Stimulated activated CD4-positive, alpha-beta T cell treated with anti-CD3 and anti-CD28 coated beads, Interleukin-1b, Interleukin-23, amount 100 ng/mL, for 4 hours (primary cell): ENCODE measurements at regions not wholly inside any gene's neighbourhood (a gene's known extent, or its start where the extent isn't known, plus 50 kb on each side); places are given as distances from the start of the nearest gene placed in this dataset.
"Not testable (repeated sequence)": the region's sequence is repeated elsewhere in the genome, so short reads cannot be mapped to it uniquely, and the experiment has no call there.

Experiments used
- DNase-seq, 2 donors: peaks; one replicate each; pipeline ENCODE4 v3.0.0-alpha.2; 2020; ENCODE audit warnings: low read depth in 2 of 2

DNA sequence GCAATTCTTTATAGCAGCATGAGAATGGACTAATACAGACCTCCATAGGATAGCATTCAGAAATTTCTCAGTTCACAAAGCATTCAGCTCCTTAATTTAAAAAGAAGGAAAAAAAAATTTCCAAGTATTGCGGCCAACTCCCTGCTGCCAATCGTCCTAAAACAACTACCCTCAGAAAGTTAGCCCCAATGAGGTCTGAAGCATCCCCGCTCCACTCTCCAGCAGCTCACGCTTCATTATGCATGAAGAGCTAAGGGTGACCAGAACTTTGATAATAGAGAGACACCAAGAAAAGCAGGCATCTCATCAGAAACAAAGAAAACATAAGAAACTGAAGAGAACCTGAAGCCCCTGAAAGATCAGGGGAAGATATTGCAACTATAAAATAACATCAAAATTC lies 172.8 kb upstream of the NUDT4 start:
- no peak for DNase-seq

DNA sequence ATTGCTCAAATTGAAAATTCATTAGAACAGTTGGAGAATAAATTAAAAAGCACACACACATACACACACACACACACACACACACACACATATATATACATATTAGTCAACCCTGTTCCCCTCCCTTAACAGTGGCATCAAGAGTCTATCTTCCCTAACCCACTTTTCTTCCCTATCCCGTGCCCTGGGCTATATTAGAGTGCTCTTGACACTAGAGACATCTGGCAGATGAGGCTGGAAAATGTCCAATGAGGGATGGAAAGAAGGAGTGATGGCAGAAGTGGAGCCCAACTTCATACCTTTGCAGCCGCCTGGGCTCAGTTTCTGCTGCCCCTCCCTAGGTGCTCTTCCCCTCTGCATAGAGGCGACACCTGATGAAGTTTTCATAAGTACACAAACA lies 172.4 kb upstream of the NUDT4 start:
- DNase-seq = no peak

DNA sequence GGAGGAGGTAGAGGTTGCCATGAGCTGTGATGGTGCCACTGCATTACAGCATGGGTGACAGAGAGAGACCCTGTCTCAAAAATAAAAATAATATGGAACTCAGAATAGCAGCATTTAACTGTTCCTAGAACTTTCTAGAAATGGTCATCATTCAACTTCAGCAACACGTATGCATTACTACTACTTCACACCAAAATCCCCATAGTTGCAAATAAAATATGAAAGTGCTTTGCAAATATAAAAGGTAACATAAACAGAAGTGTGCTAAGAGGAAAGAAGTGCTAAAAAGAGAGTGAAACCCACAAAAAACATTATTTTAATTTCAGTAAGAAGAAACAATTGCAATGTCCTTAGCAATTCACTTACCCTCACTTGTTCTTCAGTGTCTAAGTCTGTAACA lies 169.7 kb upstream of the NUDT4 start:
- DNase-seq = no peak

DNA sequence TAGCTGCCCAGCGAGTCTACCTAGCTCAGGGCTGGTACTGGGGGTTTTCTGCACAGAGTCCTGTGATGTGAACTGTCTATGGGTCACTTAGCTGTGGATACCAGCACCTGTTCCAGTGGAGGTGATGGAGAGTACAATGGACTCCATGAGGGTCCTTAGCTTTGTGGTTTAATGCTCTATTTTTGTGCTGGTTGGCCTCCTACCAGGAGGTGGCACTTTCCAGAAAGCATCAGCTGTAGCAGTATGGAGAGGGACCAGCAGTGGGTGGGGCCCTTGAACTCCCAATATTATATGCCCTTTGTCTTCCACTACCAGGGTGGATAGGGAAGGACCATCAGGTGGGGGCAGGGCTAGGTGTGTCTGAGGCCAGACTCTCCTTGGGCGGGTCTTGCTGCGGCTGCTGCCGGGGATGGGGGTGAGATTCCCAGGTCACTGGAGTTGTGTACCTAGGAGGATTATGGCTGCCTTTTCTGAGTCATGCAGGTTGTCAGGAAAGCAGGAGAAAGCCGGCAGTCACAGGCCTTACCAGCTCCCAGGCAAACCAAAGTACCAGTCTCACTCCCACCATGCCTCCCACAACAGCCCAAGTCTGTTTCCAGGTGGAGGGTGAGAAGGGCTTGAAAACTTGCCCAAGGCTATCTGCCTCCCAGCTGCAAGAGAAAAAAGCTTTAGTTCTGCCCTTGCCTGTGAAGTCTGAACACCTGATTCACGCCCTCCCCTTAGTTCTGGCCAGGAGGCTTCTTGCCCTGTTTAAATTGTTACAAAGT lies 163.0 kb upstream of the NUDT4 start:
- no peak for DNase-seq

DNA sequence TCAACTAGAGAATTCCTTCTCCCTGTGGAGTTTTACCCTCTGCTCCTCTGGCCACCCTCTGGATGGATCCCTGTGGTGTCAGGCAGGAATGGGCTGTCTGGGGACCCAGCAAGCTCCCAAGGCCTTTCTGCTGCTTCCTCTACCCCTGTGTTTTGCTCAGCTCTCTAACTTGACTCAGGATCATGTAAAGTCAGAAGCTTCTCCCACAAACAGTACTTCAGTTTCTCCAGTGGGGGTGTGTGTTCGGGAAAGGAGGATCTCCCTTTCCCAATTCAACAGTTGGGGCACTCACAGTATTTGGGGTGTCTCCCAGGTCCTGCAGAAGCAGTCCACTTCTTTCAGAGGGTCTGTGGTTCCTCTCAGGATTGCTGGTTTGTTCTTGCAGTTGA lies 162.4 kb upstream of the NUDT4 start:
- no peak for DNase-seq

DNA sequence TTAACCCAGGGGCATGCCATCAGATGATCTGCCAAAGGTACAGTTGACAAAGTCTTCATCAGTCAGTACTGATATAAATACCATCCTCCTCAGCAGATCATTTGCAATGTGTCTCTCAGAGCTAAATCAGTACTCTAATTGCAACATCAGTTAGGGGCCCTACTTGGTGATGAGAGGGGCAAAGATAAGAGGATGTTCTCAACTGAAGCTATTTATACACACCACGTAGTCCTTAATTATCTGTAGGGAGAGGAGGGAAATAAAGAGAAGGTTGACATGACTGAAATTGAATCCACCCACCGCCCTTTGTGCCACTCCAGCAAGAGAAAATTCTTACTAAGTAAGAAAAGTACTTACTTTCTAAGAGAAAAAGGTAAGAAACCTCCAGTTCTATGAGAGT lies 157.8 kb upstream of the NUDT4 start:
- no peak for DNase-seq

DNA sequence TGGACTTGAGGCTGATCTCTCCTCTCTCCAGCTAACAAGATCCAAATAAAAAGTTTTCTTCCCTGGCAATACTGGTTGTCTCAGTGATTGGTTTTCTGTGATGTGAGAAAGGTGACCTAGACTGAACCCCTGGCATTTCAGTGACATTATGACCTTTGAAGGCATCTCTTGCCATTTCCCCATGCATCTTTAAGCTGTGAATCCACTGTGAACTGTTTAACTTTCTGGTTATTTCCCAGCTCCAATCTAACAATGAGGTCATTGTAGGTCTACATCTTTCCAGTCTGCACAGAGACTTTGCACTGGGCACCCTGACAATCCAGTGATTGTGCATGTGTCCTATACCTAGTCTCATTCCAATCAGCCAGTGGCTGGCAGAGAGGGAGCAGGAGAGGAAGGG lies 155.9 kb upstream of the NUDT4 start:
- no peak for DNase-seq

DNA sequence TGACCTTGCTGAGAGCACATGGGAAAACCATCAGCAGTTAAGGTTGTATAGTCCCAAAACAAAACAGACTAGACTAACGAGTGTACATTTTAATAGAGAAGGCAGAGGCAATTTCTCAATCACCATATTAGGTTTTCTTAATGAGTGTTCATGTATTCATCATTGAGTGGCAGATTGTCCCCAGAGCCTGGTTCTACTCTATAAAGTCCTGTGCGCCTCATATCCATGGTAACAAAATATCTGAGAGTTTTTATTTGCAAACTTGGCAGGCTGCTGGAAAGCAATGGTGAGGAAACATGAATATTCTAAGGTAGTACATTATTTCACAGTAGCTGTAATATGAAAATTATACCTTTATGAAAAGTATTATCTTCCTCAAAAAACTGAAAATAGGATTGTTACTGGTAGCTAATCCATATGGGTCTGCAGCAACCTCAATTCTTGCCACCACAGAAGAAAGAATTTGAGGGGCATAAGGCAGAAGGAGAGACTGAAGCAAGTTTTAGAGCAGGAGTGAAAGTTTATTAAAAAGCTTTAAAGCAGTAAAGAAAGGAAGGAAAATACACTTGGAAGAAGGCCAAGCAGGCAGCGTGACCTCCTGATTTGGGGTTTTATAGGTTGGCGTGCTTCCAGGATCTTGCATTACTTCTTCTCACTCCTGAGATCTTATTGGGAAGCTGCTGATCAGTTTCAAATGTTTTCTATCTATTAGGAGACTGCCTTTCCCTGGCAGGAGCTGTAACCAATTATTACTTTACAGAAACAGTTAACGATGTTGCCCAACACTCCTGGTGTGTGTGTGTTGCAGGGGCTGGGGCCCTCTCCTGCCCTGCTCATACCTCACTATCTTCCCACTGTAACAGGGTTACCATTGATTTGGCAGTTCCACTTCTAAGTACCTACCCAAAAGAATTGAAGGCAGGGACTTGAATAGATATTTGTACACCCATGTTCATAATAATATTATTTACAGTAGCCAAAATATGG lies 154.0 kb upstream of the NUDT4 start:
- no peak for DNase-seq

DNA sequence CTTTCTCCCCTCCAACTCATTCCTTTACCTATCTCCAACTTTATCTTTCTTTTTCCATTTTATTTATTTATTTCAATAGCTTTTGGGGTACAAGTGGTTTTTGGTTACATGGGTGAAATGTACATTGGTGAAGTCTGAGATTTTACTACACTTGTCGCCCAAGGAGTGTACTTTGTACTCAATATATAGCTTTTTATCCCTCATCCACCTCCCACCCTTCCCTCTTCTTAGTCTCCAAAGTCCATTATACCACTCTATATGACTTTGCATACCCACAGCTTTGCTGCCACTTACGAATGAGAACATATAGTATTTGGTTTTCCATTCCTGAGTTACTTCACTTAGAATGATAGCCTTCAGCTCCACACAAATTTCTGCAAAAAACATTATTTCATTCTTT lies 152.6 kb upstream of the NUDT4 start:
- DNase-seq = no peak

DNA sequence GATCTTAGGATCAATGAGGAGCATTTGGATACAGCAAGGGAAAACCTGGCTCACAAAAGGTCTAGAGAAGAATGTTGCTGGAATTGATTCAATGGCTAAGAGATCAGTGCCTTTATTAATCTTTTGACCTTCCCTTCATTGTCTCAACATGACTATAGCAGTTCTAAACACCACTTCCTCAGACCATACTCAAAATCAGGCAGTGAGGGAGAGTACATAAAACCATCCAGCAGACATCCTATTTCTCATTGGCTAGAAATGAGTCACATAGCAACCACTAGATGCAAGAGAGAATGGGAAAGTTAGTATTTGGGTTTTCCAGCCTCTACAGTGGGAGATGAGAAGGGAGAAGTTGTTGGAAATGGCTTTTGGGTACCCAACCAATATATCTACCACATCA lies 151.4 kb upstream of the NUDT4 start:
- DNase-seq = no peak

DNA sequence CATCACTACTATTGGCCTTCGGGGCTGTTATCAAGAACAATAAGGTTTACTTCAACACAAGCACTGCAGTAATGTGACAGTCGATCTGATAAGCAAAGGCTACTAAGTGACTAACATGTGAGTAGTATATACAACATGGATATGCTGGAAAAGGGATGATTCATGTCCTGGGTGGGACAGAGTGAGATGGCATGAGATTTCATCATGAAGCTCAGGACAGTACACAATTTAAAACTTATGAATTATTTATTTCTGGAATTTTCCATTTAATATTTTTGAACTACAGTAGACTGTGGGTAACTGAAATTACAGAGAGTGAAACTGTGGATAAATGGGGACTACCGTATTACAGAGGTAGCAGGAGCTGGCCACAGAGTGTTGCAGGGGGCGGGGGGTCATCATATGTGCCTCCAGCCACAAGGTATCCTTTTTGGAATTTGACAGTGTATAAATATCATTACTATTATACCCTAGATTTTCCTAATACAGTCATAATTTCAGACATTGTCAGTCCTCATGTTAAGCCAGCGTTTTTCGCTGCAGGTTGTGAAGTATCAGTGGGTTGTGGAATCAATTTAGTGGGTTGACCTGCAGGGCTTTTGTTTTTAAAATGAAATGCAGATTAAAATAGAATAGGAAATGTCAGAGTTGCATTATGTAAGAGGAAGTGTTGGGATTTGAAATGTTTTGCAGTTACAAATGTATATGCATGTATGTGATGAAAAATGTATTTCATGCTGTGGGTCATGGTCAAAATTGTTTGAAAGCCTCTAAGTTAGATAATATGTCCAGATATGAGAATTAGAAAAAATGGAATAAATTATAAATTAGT lies 148.0 kb upstream of the NUDT4 start:
- no peak for DNase-seq

DNA sequence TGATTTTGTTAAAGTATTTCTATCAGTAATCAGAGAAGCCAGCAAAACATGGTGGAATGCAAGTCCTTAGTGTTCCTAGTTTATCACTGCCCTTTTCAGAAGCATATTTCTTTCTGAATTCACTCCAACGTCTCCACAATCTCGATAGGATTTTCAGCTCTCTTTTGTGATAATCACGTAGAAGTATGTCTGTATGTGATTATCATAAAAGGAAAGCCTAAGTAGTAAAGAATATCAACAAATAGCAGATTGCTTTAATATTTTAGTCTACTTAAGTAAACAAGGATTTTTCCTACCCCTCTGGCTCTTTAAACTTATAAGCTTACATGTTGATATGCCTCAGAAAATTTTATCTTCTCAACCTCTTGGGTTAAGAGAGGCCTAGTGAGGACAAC lies 147.4 kb upstream of the NUDT4 start:
- no peak for DNase-seq

DNA sequence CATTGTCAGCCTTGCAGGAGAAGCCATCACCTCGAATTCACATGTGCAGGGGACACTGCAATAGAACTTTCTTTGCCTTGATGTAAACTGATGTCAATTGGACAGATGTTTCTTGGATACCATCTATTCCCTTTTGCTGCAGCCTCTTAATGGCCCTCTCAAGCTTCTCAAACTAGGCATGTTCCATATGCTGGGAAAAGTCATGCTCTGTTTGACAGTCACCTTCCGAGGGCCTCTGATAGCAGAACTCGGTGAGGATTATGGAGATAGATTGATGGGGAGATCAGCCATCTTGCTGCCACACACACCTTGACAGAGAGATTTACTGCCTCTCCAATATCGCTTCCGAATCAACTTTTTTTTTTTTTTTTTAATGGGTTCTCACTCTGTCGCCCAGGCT lies 145.8 kb upstream of the NUDT4 start:
- DNase-seq = no peak

DNA sequence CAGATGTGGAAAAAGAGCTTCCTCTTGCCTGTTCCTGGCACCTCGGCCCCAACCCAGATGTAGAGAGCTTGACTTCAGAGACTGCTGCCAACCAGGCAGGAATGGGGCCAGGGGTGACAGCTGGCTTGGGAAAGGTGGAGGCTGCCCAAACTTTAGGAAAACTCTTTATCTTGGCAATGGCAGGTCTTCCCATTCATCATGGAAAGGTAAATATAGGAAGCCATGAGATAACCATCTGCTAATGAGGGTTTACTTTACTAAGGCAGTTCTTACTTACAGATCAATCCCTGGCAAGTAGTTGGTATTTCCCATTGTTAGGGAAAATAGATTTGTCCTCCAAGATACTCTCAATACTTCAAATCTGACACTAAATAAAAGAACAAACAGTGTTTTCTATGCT lies 143.1 kb upstream of the NUDT4 start:
- DNase-seq = no peak

DNA sequence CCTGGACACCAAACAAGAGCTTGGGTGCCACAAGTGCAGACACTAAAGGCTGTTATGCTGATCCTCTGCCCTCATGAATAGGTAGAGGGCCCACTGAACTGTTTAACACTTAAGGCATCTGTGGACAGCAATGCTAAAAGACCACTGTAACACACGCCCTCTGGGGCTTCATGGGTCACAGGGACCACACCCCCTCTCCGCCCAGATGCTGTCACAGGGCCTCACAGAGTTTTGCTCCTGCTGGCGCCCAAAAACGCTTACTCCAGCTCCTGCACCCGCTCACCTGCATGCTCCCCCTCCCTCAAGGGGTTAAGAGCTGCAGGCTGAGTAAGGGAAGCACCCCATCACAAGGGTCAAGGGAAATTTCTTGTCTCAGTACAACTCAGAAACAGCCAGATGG lies 141.8 kb upstream of the NUDT4 start:
- no peak for DNase-seq

DNA sequence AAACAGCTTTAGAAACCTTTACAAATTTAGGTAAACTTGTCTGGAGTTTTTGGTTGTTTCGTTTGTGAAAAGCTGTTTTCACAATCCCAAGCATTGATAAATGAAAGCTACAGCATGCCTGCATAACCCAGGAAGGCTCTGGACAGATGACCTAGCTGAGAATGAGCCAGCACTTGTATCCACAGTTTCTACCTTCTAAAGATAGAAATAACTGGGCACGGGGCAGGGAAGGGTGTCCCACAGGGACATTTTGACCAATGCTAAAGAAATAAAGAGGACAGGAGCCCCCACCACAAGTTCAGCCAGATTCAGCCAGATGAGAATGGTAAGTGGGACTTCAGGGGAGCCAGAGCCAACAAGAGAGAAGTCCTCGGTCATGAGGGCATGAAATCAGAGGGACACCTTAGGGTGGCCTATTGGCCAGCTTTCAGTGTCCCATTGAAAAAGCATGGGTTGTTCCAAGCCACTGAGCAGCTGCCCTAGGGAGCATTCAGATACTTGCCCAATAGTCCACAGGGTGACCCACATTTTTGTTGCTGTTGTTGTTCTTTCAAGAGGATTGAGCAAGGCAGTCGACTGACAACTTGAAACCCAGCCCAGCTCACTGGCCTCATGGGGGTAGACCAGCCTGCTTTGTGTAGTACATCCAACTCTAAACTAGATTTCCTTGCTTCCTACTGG lies 140.3 kb upstream of the NUDT4 start:
- no peak for DNase-seq

DNA sequence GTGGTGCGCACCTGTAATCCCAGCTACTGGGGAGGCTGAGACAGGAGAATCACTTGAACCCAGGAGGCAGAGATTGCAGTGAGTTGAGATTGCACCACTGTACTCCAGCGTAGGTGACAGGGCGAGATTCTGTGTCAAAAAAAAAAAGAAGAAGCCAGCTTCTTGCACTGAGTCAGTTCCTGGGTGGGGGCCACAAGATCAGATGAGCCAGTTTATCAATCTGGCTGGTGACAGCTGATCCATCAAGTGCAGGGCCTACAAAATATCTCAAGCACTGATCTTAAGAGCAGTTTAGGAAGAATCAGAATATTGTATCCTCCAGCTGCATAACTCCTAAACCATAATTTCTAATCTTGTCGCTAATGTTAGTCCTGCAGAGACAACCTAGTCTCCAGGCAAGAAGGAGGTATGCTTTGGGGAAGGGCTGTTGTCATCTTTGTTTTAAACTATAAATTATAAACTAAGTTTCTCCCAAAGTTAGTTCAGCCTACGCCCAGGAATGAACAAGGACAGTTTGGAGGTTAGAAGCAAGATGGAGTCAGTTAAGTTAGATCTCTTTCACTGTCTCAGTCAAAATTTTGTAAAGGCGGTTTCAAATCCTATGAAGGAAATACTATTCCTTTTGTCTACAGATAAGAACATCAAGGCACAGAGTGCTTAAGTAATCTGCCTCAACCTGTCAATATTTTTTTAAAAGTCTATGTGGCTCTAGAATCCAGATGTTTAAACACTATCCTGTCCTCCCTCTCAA lies 139.0 kb upstream of the NUDT4 start:
- not testable (repeated sequence) for DNase-seq

DNA sequence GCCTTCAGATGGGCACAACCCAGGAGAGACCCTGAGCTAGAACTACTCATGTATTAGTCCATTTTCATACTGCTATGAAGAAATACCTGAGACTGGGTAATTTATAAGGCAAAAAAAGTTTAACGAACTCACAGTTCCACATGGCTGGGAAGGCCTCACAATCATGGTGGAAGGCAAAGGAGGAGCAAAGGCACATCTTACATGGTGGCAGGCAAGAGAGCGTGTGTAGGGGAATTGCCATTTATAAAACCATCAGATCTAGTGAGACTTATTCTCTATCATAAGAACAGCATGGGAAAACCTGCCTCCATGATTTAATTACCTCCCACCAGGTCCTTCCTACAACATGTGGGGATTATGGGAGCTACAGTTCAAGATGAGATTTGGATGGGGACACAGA lies 137.9 kb upstream of the NUDT4 start:
- not testable (repeated sequence) for DNase-seq

DNA sequence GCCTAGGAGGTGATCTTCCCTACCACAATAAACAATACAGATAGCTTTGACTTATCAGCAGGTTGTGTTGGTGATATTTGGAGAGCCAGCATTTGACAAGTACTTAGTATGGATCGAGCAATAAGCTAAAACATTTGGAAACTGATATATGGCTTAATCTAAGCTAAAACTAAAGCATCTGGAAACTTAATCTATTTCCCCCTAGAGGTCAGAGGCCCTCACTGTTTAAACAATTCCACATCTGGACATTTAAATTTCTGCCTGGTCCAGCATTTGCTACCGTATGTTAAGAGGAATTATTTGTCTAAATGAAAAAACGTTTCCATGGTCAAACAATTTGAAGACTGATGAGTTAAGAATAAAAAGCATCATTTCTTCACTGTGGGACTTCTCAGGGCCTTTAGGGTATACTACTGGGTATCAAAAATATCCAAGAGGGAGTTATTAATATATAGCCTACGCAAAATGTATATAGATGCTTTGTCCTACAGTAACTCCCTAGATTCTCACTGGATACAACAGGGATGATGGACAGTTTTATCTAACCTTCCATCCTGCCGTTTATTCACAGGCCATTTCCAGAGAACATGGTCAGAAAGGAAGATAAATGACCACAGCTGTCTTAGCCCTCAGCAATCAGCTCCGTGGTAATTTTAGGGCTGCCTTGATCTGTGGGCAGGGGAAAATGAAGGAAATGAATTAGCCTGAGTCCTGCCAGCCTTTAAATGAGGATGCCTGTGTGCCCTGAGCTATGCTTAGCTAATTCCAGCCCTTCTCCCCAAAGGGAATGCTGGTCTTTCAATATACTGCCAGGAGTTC lies 135.4 kb upstream of the NUDT4 start:
- DNase-seq = no peak

DNA sequence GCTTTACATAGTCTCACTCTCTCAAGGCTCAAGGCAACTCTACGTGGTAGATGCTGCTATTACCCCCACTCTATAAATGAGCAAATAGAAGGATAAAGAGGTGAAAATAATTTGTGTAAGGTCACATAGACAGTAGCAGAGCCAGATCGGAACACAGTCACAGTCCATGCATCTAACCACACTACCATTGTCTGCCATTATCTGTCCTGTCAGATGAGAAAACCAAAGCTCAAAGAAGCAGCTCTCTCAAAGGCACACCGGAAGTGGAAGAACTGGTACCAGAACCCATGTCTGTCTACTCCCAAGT lies 134.4 kb upstream of the NUDT4 start:
- no peak for DNase-seq
